H9 (cell line): ENCODE measurements at regions not wholly inside any gene's neighbourhood (a gene's known extent, or its start where the extent isn't known, plus 50 kb on each side); places are given as distances from the start of the nearest gene placed in this dataset.

Source experiments
- DNase-seq: peaks from one replicate; pipeline ENCODE4 v3.0.0-alpha.2; 2017
- H2AFZ ChIP-seq: one replicate; pipeline ENCODE4 v1.6.1; 2013; ENCODE audit warnings: mild to moderate bottlenecking, low read length, control low read depth, moderate library complexity
- H2AK5ac ChIP-seq: 2 replicates; pipeline ENCODE4 v1.6.1; 2013; ENCODE audit warnings: low read length, control low read depth, mixed read lengths; ENCODE audit not compliant: insufficient read length
- H2BK120ac ChIP-seq: one replicate; pipeline ENCODE4 v1.6.1; 2013; ENCODE audit warnings: low read depth, mild to moderate bottlenecking, low read length, control low read depth, inconsistent platforms; ENCODE audit not compliant: poor library complexity, severe bottlenecking
- H2BK12ac ChIP-seq: 2 replicates; pipeline ENCODE4 v1.6.1; 2013; ENCODE audit warnings: low read length, control low read depth, mixed read lengths, low read depth; ENCODE audit not compliant: insufficient read length
- H2BK15ac ChIP-seq: 2 replicates; pipeline ENCODE4 v1.6.1; 2013; ENCODE audit warnings: low read depth, low read length, control low read depth
- H2BK20ac ChIP-seq: one replicate; pipeline ENCODE4 v1.6.1; 2013; ENCODE audit warnings: low read depth, mild to moderate bottlenecking, low read length, control low read depth, inconsistent platforms; ENCODE audit not compliant: poor library complexity, severe bottlenecking
- H2BK5ac ChIP-seq: 2 replicates; pipeline ENCODE4 v1.6.1; 2013; ENCODE audit warnings: low read length, control low read depth, mixed read lengths; ENCODE audit not compliant: insufficient read length
- H3K14ac ChIP-seq: 2 replicates; pipeline ENCODE4 v1.6.1; 2013; ENCODE audit warnings: low read length, control low read depth; ENCODE audit not compliant: insufficient read depth
- H3K18ac ChIP-seq: 2 replicates; pipeline ENCODE4 v1.6.1; 2013; ENCODE audit warnings: low read depth, mild to moderate bottlenecking, mixed read lengths, low read length, control low read depth; ENCODE audit not compliant: insufficient read length
- H3K23ac ChIP-seq: 2 replicates; pipeline ENCODE4 v1.6.1; 2013; ENCODE audit warnings: low read length, control low read depth, mixed read lengths, low read depth; ENCODE audit not compliant: insufficient read length
- H3K23me2 ChIP-seq: 2 replicates; pipeline ENCODE4 v1.6.1; 2013; ENCODE audit warnings: low read depth, mild to moderate bottlenecking, mixed read lengths, low read length, control low read depth; ENCODE audit not compliant: insufficient read length, poor library complexity, severe bottlenecking
- H3K27ac ChIP-seq: 2 replicates; pipeline ENCODE4 v1.5.1; 2013; ENCODE audit warnings: low read length, control low read depth, mixed read lengths, low read depth; ENCODE audit not compliant: insufficient read length
- H3K27me3 ChIP-seq: 2 replicates; pipeline ENCODE4 v1.6.1; 2013; ENCODE audit warnings: low read length, control low read depth, inconsistent platforms; ENCODE audit not compliant: insufficient read depth
- H3K4ac ChIP-seq: 2 replicates; pipeline ENCODE4 v1.6.1; 2013; ENCODE audit warnings: low read depth, mild to moderate bottlenecking, control low read depth, inconsistent platforms, low read length, moderate library complexity
- H3K4me1 ChIP-seq: 2 replicates; pipeline ENCODE4 v1.6.1; 2013; ENCODE audit warnings: low read length, control low read depth, inconsistent platforms; ENCODE audit not compliant: insufficient read depth
- H3K4me2 ChIP-seq: 2 replicates; pipeline ENCODE4 v1.6.1; 2013; ENCODE audit warnings: low read length, control low read depth, mixed read lengths; ENCODE audit not compliant: insufficient read length, insufficient read depth
- H3K56ac ChIP-seq: 2 replicates; pipeline ENCODE4 v1.6.1; 2013; ENCODE audit warnings: low read depth, mild to moderate bottlenecking, mixed read lengths, low read length, control low read depth; ENCODE audit not compliant: insufficient read length
- H3K79me1 ChIP-seq: 2 replicates; pipeline ENCODE4 v1.6.1; 2013; ENCODE audit warnings: low read depth, mild to moderate bottlenecking, moderate library complexity, low read length, control low read depth, inconsistent platforms; ENCODE audit not compliant: insufficient read depth, poor library complexity, severe bottlenecking
- H3K79me2 ChIP-seq: 2 replicates; pipeline ENCODE4 v1.6.1; 2013; ENCODE audit warnings: low read length, control low read depth, inconsistent platforms; ENCODE audit not compliant: insufficient read depth
- H3K9ac ChIP-seq: 2 replicates; pipeline ENCODE4 v1.6.1; 2013; ENCODE audit warnings: low read length, control low read depth, mixed read lengths; ENCODE audit not compliant: insufficient read length; ENCODE audit errors: extremely low read depth
- H3K9me3 ChIP-seq: one replicate; pipeline ENCODE4 v1.6.1; 2013; ENCODE audit warnings: low read depth, low read length, inconsistent platforms; ENCODE audit not compliant: control insufficient read depth
- H3T11ph ChIP-seq: one replicate; pipeline ENCODE4 v1.6.1; 2013; ENCODE audit warnings: mild to moderate bottlenecking, low read length, control low read depth, inconsistent platforms
- H4K20me1 ChIP-seq: one replicate; pipeline ENCODE4 v1.6.1; 2013; ENCODE audit not compliant: control insufficient read depth, insufficient read length, insufficient read depth
- H4K5ac ChIP-seq: 2 replicates; pipeline ENCODE4 v1.6.1; 2013; ENCODE audit warnings: low read depth, mild to moderate bottlenecking, mixed read lengths, low read length, control low read depth; ENCODE audit not compliant: insufficient read length
- H4K8ac ChIP-seq: replicated peaks from 2 replicates; pipeline ENCODE4 v1.6.1; 2013; ENCODE audit warnings: low read length, control low read depth, mixed read lengths, low read depth; ENCODE audit not compliant: insufficient read length
- H4K91ac ChIP-seq: 2 replicates; pipeline ENCODE4 v1.6.1; 2013; ENCODE audit warnings: low read depth, mild to moderate bottlenecking, moderate library complexity, mixed read lengths, low read length, control low read depth; ENCODE audit not compliant: insufficient read length
- H3K27ac Mint-ChIP-seq, 3 experiments: 2 replicates in 2 of 3; 3 replicates in 1 of 3; pipeline ENCODE4 v1.8.0; 2020 to 2021; ENCODE audit warnings: mixed read lengths in 3 of 3, mild to moderate bottlenecking in 1 of 3, moderate library complexity in 1 of 3
- H3K27me3 Mint-ChIP-seq: 2 replicates; pipeline ENCODE4 v1.8.0; 2021; ENCODE audit warnings: low read depth, mild to moderate bottlenecking, moderate library complexity, mixed read lengths
- H3K36me3 Mint-ChIP-seq, 3 experiments: 2 replicates in 2 of 3; 3 replicates in 1 of 3; pipeline ENCODE4 v1.8.0; 2020 to 2021; ENCODE audit warnings: low read depth in 3 of 3, mixed read lengths in 3 of 3; ENCODE audit not compliant: insufficient read depth in 1 of 3
- H3K4me1 Mint-ChIP-seq, 2 experiments: 2 replicates each; pipeline ENCODE4 v1.8.0; 2020; ENCODE audit warnings: mixed read lengths in 2 of 2
- H3K4me3 Mint-ChIP-seq, 2 experiments: 2 replicates in 1 of 2; 3 replicates in 1 of 2; pipeline ENCODE4 v1.8.0; 2020 to 2021; ENCODE audit warnings: mild to moderate bottlenecking in 2 of 2, mixed read lengths in 2 of 2, moderate library complexity in 1 of 2
- H3K9me3 Mint-ChIP-seq, 2 experiments: 2 replicates in 1 of 2; 3 replicates in 1 of 2; pipeline ENCODE4 v1.8.0; 2020; ENCODE audit warnings: mild to moderate bottlenecking in 2 of 2, mixed read lengths in 2 of 2, moderate library complexity in 1 of 2
- WGBS: extraction: QIAGEN DNeasy Blood & Tissue Kit; methylation state at CpG from one replicate; pipeline ENCODE4 v1.1.7; 2013; ENCODE audit warnings: missing lambda C conversion rate, low lambda C conversion rate, mixed read lengths; ENCODE audit not compliant: insufficient read length; ENCODE audit errors: extremely low coverage; 5-methylcytosine and 5-hydroxymethylcytosine counted together
- TF ChIP-seq, protein P1 (sequence below): fragments of 200-600 bp; sonication (generic); conservative IDR thresholded peaks from 3 replicates; pipeline ENCODE4 v1.8.0; 2021; ENCODE audit warnings: antibody characterized with exemption, mild to moderate bottlenecking

GRCh38 chr6:73985891-73986290, 289.9 kb downstream of the CD109 start:
- H3K9ac ChIP-seq: no peak overlapping the region
- H2AFZ ChIP-seq: no peak overlapping the region
- no peak overlapping the region for H2AK5ac ChIP-seq
- no peak overlapping the region for H3K18ac ChIP-seq
- H3T11ph ChIP-seq: no peak overlapping the region
- no peaks in the 10 kb centered on the region for H3K4me1 Mint-ChIP-seq
- H3K9me3 Mint-ChIP-seq: peaks cover 4 to 5% of the 10 kb centered on the region in 2 experiments; a peak in 2 of 5 replicates
- H3K4me1 ChIP-seq: no peaks in the 10 kb centered on the region
- no peak overlapping the region for H3K4ac ChIP-seq
- no peak overlapping the region for H3K23ac ChIP-seq
- no peak for DNase-seq
- H3K27me3 ChIP-seq: no peaks in the 10 kb centered on the region
- no peak overlapping the region for H3K56ac ChIP-seq
- no peaks in the 10 kb centered on the region for H3K79me2 ChIP-seq
- H3K23me2 ChIP-seq: no peaks in the 10 kb centered on the region
- H3K27me3 Mint-ChIP-seq: no peaks in the 10 kb centered on the region
- H2BK120ac ChIP-seq: no peak overlapping the region
- no peaks in the 10 kb centered on the region for H3K79me1 ChIP-seq
- no peak overlapping the region for H2BK20ac ChIP-seq
- no peak overlapping the region for H2BK12ac ChIP-seq
- no peak overlapping the region for H2BK5ac ChIP-seq
- H3K14ac ChIP-seq: no peak overlapping the region
- no peak overlapping the region for H4K5ac ChIP-seq
- H4K91ac ChIP-seq: no peak overlapping the region
- H3K36me3 Mint-ChIP-seq: no peaks in the 10 kb centered on the region
- H3K27ac ChIP-seq: no peak overlapping the region
- WGBS: no CpG with 5 or more reads among the region's 2 CpGs
- H3K27ac Mint-ChIP-seq: no peak overlapping the region
- TF ChIP-seq, protein P1, sequence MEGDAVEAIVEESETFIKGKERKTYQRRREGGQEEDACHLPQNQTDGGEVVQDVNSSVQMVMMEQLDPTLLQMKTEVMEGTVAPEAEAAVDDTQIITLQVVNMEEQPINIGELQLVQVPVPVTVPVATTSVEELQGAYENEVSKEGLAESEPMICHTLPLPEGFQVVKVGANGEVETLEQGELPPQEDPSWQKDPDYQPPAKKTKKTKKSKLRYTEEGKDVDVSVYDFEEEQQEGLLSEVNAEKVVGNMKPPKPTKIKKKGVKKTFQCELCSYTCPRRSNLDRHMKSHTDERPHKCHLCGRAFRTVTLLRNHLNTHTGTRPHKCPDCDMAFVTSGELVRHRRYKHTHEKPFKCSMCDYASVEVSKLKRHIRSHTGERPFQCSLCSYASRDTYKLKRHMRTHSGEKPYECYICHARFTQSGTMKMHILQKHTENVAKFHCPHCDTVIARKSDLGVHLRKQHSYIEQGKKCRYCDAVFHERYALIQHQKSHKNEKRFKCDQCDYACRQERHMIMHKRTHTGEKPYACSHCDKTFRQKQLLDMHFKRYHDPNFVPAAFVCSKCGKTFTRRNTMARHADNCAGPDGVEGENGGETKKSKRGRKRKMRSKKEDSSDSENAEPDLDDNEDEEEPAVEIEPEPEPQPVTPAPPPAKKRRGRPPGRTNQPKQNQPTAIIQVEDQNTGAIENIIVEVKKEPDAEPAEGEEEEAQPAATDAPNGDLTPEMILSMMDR: peak; percentile 44; the same call in 2 of the 3 replicates
- H4K8ac ChIP-seq: no peak overlapping the region
- no peak overlapping the region for H3K4me2 ChIP-seq
- no peak overlapping the region for H3K4me3 Mint-ChIP-seq
- H2BK15ac ChIP-seq: no peak overlapping the region
- H3K9me3 ChIP-seq: no peaks in the 10 kb centered on the region
- H4K20me1 ChIP-seq: no peaks in the 10 kb centered on the region
